Coronary artery (tissue), 2 donors: ENCODE measurements at regions not wholly inside any gene's neighbourhood (a gene's known extent, or its start where the extent isn't known, plus 50 kb on each side); places are given as distances from the start of the nearest gene placed in this dataset.

Experiments used
- DNase-seq: peaks from one replicate; pipeline ENCODE4 v3.0.0-alpha.2; 2017; ENCODE audit warnings: low spot score
- H3K27ac ChIP-seq, 2 donors: fragments of 200-600 bp; sonication (generic); one replicate each; pipeline ENCODE4 v1.5.1; 2016 to 2019
- H3K4me3 ChIP-seq: fragments of 200-600 bp; sonication (generic); 2 replicates; pipeline ENCODE4 v1.5.1; 2016; ENCODE audit warnings: mild to moderate bottlenecking, moderate library complexity
- TF ChIP-seq, protein P1 (sequence below): fragments of 200-600 bp; sonication (generic); IDR thresholded peaks from one replicate; pipeline ENCODE4 v1.5.1; 2019; ENCODE audit warnings: antibody characterized with exemption

DNA sequence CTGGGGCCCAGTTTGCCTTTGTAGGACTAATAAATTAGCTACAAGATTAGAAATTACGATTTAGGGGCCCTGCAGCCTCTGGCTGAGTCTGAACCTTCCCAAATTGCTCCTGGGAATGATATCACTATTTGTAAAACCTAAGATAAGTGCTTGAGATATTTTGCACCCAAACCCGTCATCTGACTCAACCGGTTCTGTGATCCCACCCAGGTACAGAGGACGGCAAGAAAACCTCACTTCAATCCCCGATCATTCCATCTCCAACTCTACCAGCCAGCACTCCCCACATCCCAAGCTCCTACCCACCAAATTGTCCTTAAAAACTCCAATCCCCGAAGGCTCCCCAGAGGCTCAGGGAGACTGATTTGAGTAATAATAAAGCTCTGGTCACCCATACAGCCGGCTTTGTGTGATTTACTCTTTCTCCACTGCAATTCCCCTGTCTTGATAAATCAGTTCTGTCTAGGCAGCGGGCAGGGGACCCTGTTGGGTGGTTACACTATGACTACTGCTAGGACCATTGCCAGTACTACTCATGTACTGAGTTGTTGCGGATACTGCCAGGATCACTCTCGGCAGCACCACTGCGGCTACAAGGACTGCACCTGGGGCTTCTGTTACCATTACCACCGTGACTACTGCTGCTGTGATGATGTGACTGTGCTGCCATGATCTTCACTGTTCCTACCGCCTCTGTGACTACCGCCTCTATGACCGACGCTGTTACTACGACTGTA is 73.1 kb downstream of the IRF8 start:
- no peak for DNase-seq
- TF ChIP-seq, protein P1, sequence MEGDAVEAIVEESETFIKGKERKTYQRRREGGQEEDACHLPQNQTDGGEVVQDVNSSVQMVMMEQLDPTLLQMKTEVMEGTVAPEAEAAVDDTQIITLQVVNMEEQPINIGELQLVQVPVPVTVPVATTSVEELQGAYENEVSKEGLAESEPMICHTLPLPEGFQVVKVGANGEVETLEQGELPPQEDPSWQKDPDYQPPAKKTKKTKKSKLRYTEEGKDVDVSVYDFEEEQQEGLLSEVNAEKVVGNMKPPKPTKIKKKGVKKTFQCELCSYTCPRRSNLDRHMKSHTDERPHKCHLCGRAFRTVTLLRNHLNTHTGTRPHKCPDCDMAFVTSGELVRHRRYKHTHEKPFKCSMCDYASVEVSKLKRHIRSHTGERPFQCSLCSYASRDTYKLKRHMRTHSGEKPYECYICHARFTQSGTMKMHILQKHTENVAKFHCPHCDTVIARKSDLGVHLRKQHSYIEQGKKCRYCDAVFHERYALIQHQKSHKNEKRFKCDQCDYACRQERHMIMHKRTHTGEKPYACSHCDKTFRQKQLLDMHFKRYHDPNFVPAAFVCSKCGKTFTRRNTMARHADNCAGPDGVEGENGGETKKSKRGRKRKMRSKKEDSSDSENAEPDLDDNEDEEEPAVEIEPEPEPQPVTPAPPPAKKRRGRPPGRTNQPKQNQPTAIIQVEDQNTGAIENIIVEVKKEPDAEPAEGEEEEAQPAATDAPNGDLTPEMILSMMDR, result no peak
- H3K27ac ChIP-seq, result no peak overlapping the region
- H3K4me3 ChIP-seq, result no peak overlapping the region

DNA sequence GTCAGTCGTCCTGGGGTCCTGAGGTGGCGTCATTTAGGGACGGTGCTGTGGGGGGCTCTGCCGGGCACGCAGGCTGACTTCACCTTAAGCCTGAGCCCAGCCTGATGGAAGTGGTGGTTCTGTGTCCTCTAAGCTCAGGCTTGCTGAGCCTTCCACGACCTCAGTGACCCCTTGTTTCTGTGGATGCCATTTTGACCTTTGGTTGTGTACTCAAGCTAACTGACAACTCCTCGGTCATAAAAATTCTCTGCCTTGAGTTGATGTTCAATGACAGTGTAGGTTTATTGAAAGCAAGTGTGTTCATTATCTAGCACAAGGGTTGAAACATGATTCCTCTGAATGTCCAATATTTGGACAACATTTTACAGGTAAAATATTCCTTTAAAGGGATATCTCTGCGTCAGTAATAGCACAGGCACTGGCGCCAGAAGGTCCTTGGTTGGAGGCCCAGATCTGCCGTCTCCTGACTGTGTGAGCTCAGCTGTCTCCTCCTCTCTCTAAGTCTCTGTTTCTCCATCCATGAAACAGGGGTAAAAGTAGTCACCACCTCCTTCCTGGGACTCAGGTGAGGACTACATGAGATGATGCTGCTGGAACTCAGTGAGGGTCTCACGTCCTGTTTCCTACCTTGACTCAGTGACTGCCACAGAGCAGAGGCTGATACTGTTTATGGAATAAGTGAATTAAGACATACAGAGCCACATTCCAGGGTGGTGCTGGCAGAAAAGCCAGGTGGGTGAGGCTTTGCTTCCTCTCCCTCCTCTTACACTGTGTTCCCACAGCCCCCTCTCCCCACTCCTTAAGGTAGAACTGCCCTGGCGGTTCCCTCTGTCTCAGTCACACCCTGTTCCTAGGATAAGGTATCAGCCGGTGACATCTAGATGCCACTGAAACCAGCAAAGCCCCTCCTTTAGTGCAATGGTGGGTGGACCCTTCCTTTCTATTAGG is 75.7 kb downstream of the IRF8 start:
- DNase-seq, result no peak
- TF ChIP-seq, protein P1, result no peak
- Histone ChIP-seq H3K4me3 (no peak overlapping the region), H3K27ac (no peak overlapping the region)

DNA sequence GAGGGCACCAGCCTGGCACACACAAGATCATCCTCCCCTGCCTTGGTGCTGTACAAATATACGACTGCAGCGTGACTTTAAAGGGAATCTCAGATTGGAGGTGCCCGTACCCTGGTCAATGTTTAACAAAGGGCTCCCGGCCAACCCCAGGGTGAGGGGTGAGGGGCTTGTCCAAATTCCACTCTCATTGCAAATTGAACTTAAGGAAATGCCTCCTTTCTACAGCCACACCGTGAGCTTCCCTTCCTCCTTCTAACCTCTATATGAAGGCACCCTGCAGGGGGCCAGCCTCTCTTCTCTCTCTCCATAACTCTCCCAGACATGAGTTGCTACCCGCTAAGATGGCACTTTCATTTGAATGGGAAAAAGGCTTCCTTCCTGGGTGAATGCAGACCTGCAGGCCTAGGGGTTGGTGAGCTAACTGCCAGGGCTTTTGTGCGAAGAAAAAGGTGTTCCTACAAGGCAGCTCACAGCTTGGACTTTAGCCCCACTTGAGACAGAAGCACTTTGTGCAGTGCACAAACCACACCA is 76.6 kb downstream of the IRF8 start:
- no peak overlapping the region for H3K4me3 ChIP-seq
- H3K27ac ChIP-seq, result no peak overlapping the region
- TF ChIP-seq, protein P1, result no peak
- no peak for DNase-seq

DNA sequence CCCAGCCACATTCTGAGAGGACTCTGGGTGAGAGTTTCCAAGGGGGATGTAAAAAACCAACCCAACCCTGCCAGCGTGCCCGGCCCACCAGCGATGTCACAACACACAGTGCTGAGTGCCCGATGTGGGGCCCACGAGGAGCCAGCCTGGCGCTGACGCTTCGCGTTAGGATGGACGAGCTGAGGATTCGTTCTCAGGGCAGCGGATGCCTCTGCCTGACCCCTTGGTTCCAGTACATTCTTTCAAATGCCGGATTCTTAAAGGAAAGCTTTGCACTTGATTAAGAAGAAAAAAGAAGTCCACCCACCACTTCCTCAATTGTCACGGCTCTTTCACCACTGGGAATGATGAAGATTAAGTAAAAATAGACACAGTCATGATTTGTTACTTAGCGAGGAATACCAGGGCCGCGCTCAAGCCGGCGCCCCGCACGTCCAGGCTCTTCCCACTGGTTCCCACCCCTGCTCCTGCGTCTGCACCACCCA is 79.4 kb downstream of the IRF8 start:
- no peak overlapping the region for H3K27ac ChIP-seq
- H3K4me3 ChIP-seq, result peak overlapping the region; percentile 16
- TF ChIP-seq, protein P1, result no peak
- DNase-seq, result no peak

DNA sequence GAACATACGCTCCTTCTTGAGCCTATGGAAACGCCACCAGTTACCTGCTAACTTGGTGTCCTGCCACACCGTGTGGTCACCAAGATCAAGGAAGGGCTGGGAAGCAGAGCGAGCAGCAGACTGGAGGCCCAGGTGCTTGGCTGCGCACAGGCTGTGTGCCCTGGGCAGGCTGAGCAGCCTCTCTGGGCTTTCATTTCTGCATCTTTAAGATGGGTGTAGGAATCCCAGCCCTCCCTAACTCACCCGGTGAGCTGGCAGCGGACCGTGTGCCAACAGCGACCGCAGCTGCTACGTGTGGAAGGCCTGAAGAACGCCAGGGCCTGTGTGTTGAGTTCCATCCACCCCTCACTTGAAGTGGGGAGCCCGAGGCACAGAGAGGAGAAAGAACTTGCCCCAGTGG is 80.0 kb downstream of the IRF8 start:
- Histone ChIP-seq H3K27ac (no peak overlapping the region), H3K4me3 (no peak overlapping the region)
- DNase-seq, result no peak
- TF ChIP-seq, protein P1, result no peak

DNA sequence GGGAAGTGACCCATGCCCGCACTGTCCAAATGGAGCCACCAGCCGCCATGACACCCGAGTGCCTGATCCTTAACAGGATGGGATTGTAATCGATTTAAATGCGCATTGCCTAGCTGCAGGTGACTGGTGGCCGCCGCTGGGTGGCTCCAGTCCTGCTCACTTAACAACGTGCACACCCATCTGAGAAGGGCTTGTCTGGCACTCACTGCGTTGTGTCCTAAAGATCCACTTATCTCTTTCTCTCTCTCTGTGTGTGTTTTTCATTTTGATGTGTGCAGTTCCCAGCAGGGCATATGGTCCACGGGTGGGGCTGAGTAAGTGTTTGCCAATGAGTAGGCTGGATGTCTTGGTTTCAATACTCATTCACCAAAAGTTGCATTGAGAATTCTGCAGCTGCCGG is 80.6 kb downstream of the IRF8 start:
- H3K4me3 ChIP-seq, result no peak overlapping the region
- H3K27ac ChIP-seq, result no peak overlapping the region
- TF ChIP-seq, protein P1, result no peak
- no peak for DNase-seq
